ENCODE measurements at regions not wholly inside any gene's neighbourhood (a gene's known extent, or its start where the extent isn't known, plus 50 kb on each side); places are given as distances from the start of the nearest gene placed in this dataset.

DNA sequence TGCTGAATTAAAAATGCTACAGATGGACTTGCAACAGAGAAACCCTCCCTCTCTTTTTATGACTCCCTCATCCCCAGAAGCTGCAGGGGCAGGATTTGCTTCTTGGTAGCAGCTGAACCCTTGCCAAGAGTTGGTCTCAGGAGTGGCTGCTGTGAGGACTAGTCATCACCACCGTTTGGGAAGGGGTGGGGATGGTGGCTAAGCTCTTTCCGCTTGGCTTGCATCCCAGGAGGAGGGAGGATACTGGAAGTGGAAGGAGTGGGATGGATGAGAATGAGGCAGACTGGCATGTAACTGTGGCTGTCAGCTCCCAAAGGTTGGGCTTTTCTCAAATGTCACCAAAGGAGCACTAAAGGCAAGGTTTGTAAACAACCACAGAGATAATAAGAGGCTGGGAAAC is 50.8 kb upstream of the COL24A1 start:
- Histone ChIP-seq H4K20me1 (ENCODE audit: insufficient read depth, low read length) (no peaks in the 10 kb centered on the region), H3K27me3 (ENCODE audit: control insufficient read depth in 2 of 2, insufficient read depth in 2 of 2, low read length in 2 of 2) (no peaks in the 10 kb centered on the region), H3K4me2 (replicated peaks; ENCODE audit: extremely low read depth, low read length, poor library complexity, severe bottlenecking) (no peak overlapping the region), H3K9ac (ENCODE audit: insufficient read depth, low read length, poor library complexity, severe bottlenecking) (no peak overlapping the region), H3K79me2 (ENCODE audit: insufficient read depth, low read length) (no peaks in the 10 kb centered on the region), H2AFZ (ENCODE audit: insufficient read depth, low read depth, low read length, poor library complexity, severe bottlenecking) (no peak overlapping the region), H3K27ac (ENCODE audit: low read depth in 1 of 2, low read length in 2 of 2) (no peak overlapping the region), H3K9me3 (replicated peaks in 1 of 2; ENCODE audit: control insufficient read depth in 1 of 2, insufficient read depth in 1 of 2, low read length in 2 of 2) (no peaks in the 10 kb centered on the region), H3K36me3 (replicated peaks in 1 of 2; ENCODE audit: control insufficient read depth in 1 of 2, insufficient read depth in 2 of 2, low read length in 2 of 2) (no peaks in the 10 kb centered on the region), H3K4me3 (replicated peaks in 1 of 3; ENCODE audit: low read depth in 2 of 3, low read length in 3 of 3) (no peak overlapping the region), H3K4me1 (ENCODE audit: control insufficient read depth in 1 of 2, insufficient read depth in 2 of 2, low read length in 2 of 2) (no peaks in the 10 kb centered on the region)
- intact Hi-C loops (cut with micrococcal nuclease): no loop called here
- Mint-ChIP-seq H3K9me3 (peaks cover 0 to 3% (median 0%) of the 10 kb centered on the region in 7 donors), H3K36me3 (no peaks in the 10 kb centered on the region), H3K27me3 (ENCODE audit: low read depth in 3 of 3) (no peaks in the 10 kb centered on the region), H3K4me3 (no peak overlapping the region), H3K27ac (no peak overlapping the region), H3K4me1 (no peaks in the 10 kb centered on the region)
- 70% methylated on average over 2 of the region's 2 CpGs for WGBS (ENCODE audit: insufficient coverage)
- no peak for DNase-seq
- TF ChIP-seq, protein P1, sequence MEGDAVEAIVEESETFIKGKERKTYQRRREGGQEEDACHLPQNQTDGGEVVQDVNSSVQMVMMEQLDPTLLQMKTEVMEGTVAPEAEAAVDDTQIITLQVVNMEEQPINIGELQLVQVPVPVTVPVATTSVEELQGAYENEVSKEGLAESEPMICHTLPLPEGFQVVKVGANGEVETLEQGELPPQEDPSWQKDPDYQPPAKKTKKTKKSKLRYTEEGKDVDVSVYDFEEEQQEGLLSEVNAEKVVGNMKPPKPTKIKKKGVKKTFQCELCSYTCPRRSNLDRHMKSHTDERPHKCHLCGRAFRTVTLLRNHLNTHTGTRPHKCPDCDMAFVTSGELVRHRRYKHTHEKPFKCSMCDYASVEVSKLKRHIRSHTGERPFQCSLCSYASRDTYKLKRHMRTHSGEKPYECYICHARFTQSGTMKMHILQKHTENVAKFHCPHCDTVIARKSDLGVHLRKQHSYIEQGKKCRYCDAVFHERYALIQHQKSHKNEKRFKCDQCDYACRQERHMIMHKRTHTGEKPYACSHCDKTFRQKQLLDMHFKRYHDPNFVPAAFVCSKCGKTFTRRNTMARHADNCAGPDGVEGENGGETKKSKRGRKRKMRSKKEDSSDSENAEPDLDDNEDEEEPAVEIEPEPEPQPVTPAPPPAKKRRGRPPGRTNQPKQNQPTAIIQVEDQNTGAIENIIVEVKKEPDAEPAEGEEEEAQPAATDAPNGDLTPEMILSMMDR (IDR thresholded peaks at IDR 0.05): no peak

All from CD14-positive monocyte (primary cell).